B cell (primary cell): ENCODE measurements at regions not wholly inside any gene's neighbourhood (a gene's known extent, or its start where the extent isn't known, plus 50 kb on each side); places are given as distances from the start of the nearest gene placed in this dataset.

ENCODE experiments used
- EZH2 ChIP-seq: IDR thresholded peaks from 2 replicates; pipeline ENCODE4 v1.6.1; 2012; ENCODE audit warnings: borderline replicate concordance, low read depth, mild to moderate bottlenecking, moderate library complexity, low read length; ENCODE audit not compliant: insufficient read depth, poor library complexity, severe bottlenecking
- TF ChIP-seq, protein P1 (sequence below): fragments of 200-600 bp; IDR thresholded peaks from one replicate; pipeline ENCODE4 v1.8.0; 2022; ENCODE audit warnings: antibody characterized with exemption, mild to moderate bottlenecking

DNA sequence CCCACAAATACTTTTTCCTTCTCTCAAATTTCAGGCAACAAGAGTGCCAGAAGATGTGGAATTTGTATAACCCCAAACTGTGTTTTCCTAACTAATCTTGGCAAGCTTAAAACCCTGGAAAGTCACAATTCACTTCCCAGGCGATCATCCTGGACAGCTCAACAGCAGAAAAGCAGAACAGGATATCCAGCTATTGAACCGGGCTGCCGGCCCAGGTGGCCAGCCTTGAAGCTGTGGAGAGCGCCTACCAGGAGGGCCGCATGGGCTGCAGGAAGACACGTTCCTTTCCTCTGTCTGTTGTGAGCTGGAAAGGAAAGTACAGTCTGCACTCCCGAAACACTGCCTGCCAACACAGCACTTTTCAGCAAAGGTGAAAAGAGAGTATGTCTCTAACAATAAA lies 719.7 kb upstream of the MARCKS start:
- TF ChIP-seq, protein P1, sequence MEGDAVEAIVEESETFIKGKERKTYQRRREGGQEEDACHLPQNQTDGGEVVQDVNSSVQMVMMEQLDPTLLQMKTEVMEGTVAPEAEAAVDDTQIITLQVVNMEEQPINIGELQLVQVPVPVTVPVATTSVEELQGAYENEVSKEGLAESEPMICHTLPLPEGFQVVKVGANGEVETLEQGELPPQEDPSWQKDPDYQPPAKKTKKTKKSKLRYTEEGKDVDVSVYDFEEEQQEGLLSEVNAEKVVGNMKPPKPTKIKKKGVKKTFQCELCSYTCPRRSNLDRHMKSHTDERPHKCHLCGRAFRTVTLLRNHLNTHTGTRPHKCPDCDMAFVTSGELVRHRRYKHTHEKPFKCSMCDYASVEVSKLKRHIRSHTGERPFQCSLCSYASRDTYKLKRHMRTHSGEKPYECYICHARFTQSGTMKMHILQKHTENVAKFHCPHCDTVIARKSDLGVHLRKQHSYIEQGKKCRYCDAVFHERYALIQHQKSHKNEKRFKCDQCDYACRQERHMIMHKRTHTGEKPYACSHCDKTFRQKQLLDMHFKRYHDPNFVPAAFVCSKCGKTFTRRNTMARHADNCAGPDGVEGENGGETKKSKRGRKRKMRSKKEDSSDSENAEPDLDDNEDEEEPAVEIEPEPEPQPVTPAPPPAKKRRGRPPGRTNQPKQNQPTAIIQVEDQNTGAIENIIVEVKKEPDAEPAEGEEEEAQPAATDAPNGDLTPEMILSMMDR, result no peak
- no peak for TF ChIP-seq EZH2
